Testis (tissue), 2 donors: ENCODE measurements at regions not wholly inside any gene's neighbourhood (a gene's known extent, or its start where the extent isn't known, plus 50 kb on each side); places are given as distances from the start of the nearest gene placed in this dataset.

Experiments used
- POLR2A ChIP-seq: fragments of 450-650 bp; IDR thresholded peaks from one replicate; pipeline ENCODE4 v1.6.1; 2017; ENCODE audit warnings: antibody characterized with exemption, mild to moderate bottlenecking, moderate library complexity
- TF ChIP-seq, protein P1 (sequence below), 3 experiments: fragments of 450-650 bp in 2 of 3; fragments of 200-600 bp in 1 of 3; sonication (generic) in 1 of 3; IDR thresholded peaks; one replicate each; pipeline ENCODE4 v1.5.1; 2016 to 2019; ENCODE audit warnings: antibody characterized with exemption in 3 of 3, mild to moderate bottlenecking in 2 of 3, moderate library complexity in 1 of 3

DNA sequence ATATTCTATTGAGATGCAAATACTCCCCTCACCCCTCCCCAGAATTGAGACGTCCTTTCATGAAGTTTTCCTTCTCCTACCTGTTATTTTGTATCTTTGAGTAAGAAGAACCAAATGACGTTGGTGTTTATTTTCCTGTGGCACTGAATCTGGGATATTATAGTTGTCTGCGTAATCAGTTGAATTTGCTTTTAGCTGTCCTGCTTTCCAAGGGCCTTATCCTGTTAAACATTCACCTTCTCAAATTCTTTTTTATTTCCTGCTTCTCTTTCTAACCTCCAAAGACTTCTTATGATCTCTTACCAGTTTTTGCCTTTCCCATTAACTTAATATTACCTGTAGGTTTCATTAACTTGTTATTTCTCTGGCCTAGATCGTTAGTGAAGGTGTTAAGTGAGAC is 1254.9 kb upstream of the WWC1 start:
- TF ChIP-seq, protein P1, sequence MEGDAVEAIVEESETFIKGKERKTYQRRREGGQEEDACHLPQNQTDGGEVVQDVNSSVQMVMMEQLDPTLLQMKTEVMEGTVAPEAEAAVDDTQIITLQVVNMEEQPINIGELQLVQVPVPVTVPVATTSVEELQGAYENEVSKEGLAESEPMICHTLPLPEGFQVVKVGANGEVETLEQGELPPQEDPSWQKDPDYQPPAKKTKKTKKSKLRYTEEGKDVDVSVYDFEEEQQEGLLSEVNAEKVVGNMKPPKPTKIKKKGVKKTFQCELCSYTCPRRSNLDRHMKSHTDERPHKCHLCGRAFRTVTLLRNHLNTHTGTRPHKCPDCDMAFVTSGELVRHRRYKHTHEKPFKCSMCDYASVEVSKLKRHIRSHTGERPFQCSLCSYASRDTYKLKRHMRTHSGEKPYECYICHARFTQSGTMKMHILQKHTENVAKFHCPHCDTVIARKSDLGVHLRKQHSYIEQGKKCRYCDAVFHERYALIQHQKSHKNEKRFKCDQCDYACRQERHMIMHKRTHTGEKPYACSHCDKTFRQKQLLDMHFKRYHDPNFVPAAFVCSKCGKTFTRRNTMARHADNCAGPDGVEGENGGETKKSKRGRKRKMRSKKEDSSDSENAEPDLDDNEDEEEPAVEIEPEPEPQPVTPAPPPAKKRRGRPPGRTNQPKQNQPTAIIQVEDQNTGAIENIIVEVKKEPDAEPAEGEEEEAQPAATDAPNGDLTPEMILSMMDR (IDR thresholded peaks at IDR 0.05) = no peak
- TF ChIP-seq POLR2A = no peak
